GM18520 (cell line): ENCODE measurements at regions not wholly inside any gene's neighbourhood (a gene's known extent, or its start where the extent isn't known, plus 50 kb on each side); places are given as distances from the start of the nearest gene placed in this dataset.

ENCODE experiments used
- ATAC-seq: cut with Tn5 transposase; IDR thresholded peaks from one replicate; pipeline ENCODE4 v1.9.1; 2021; ENCODE audit not compliant: unreplicated experiment

DNA sequence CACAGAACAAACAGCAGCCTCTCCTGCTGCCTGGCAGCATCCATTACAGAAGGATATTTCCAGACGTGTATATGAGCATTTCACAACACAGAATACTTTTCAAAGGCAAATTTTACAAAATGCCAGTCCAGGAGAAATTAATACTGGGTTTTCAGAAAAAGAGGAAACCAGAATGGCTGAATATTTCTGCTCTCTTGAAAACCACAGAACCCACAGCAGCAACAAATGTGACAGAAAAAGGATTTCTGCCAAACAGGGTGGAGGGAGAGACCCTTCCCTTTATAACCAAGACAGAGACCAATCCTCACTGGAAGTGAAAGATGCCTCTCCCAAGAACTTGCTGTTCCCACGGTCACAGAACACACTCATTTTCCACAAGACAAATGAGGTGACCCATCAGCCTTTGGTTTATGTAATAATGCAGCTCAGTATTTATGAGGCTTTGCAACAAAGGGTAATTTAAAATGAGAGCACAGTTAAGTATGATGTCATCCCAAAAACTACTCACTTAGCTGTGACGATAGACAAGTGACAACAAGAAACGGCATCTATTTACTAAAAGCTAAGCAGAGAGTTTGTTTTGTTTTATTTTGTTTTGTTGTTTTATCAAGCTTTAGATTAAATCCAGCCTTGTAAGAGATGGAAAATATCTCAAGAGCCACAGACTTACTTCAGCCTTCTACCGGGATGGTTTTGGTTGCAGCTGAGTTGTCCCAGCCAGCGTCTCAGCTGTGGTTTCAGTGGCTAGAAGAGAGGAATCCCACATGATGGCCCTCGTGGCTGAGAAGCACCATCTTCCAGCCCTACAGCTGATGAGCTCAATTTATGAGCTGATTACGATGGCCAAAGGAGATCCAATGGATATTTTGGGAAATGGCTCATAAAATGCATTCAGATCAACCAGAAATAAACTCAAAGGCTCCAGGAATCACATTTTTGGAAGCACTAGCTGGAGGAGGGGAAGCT, 249.3 kb upstream of the AGAP1 start:
- no peak for ATAC-seq

DNA sequence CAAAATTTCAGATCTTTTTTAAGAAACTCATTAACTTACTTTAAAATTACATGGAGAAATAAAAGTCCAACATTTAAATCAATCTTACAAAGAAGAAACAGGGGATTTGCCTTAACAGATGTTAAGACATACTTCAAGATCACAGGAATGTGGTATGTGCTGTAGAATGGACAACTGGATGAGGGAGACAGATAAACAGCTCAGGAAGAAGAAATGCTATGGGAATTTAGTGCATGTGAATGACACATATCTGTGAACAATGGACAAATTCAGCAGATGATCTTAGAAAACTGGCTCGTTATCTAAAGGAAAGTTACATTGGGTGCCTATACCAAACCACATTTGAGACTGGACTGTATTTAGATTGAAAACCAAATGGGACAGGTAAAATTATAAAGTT, 246.8 kb upstream of the AGAP1 start:
- ATAC-seq = no peak

DNA sequence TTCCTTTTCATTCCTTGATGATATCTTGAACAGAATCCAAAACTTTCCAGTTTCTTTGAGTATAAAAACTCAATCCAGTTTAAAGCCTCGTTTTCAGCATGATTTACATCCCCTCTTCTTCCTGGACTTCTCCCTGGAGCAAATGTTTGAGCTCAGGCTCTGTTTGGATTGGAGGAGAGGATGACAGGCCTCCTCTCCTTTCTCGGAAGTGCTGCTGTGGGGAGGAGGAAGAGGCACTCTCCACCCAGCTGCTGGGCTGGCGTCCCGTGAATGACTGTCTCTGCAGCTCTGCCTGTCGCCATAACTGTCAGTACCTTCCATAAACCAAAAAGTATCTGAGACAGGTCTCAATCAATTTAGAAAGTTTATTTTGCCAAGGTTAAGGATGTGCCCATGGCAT, 238.2 kb upstream of the AGAP1 start:
- ATAC-seq = no peak

DNA sequence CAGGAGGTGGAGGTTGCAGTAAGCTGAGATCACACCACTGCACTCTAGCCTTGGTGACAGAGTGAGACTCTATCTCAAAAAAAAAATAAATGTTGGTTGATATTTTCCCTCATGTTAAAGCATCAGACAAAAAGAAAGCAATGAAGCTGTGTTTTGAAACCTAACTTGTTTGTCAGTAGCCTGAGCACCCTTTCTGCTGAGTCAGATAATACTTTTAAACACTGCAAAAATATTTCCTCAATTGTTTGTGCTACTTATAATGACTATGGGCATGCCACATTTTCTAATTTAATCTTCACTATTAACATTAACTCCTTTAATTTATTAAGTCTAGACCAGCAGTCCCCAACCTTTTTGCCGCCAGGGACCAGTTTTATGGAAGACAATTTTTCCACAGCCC, 236.3 kb upstream of the AGAP1 start:
- ATAC-seq = no peak

DNA sequence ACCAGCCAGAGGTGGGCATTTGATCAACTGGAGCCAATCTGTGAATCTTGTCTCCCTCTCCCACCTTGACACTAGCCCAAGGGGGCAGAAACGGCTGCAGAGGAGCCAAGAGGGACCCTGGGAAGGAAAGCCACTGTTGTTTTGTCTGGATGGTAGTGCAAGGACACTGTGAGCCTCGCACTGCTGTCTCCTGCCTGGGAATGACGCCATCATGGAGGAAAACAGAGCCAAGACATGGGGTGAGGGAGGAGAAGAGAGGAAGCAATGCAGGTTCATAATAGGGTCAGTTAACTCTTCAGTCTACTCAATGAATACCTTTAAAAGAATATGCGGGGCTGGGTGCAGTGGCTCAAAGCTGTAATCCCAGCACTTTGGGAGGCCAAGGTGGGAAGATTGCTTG, 231.1 kb upstream of the AGAP1 start:
- ATAC-seq = no peak

DNA sequence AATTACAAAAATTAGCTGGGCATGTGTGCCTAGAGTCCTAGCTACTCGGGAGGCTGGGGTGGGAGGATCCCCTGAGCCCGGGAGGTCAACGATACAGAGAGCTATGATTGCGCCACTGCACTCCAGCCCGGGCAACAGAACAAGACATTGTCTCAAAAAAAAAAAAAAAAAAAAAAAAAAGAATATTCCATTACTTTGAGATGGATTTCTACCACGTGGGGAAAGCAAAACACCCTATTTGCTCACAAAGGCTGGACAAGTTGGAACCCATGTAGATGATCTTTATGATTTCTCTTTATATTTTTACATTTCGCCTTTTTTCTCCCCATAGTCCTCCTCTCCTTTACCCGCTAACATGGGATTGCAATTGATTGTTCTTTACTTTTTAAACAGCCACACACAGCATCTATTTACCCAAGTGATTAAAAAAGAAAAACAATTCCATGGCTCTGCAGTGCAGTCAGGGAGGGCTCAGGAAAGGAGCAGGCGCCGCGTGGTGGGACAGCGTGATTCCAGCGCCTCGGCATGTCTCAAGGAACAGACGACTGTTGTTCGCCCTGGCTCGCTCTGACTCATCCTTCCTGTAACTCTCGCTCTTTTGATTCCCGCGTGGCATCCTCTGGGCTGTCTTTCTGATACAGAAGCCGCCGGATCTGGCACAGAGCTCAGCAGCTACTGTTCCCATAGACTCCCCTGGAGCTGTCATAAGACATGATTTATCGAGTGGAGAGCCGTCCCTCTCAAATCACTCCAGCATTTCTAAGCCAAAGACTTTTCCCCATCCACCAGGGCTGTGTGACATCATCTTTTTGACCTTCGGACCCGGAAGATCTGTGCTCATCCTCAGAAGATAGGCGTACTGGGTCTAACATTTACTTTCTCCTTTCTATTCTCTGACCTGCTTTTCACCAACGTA, 230.4 kb upstream of the AGAP1 start:
- no peak for ATAC-seq

DNA sequence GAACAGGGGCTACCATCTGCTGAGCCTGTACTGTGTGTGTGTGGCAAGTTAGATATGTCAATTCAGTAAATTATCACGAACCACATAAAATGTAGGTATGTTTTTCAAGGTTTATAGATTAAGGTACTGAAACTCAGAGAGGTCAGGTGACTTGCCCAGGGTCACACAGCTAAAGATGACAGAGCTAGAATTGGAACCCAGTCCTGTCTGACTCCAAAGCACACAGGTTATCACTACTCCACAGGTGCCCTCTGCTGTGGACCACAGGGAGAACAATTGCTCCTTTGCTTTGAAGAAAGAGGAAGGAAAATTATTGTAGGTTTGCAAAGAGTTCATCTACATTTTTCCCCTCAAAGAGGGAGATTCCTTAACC, 229.7 kb upstream of the AGAP1 start:
- no peak for ATAC-seq

DNA sequence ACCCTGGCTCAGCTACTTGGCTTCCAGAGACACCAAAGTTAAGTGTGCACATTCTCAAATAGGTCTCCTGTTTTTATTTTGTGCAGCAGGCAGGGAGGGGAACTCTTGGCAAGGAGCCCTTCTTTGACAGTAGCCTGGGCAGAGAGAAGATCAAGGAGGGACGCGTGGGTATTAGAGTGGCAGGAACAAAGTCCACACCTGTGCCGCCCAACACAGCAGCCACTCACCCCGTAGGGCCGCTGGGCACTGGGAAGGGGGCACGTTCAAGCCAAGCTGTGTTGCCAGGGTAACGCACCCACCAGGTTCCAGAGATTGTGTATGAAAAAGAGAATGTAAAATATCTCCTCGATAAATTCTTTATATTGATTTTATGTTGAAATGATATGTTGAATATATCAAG, 229.3 kb upstream of the AGAP1 start:
- ATAC-seq = no peak

DNA sequence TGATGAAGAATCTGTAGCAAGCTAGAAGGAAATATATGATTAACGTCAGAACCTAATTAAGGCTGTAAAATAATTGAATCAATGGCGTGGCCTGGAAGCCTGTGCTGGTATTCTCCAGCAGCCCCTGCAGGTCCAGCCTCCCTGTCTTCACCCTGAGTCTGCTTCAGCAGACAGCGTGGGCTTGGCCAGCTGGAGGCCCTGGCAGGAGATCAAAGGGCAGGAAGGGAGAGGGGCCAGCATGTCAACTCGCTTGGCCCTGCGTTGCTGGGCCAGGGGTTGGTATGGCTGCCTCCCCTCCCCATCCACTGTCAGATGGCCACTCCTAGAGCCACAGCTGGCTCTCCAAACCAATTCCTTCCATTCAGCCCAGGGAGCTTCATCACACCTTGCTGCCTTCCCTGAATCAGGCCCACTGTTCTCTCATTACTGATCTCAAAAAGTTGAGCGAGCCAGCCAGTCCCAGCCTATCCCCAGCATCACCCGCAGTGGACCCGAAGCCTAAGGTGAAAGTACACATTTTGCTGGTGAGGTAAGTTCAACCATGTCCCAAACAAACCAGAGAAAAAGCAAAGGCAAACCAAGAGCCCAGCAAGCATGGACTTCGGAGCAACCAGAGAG, 228.4 kb upstream of the AGAP1 start:
- no peak for ATAC-seq

DNA sequence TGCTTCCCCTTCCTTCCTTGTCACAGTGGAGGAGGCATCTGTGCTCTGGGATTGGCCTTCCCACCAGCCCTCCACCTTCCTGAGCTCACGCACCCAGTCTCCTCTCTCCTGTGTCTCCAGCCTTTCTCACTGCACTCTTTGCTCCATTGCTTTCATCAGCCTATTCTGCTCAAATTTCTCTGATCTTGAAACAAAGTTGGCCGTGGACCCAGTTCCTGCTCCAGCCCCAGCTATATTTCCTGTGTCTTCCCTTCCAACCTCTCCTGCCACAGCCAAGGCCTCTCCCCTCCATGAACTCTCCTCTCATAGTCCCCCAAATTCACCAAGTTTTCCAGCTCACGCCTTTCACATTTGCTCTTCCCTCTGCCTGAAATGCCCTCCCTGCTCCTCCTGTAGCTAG, 226.6 kb upstream of the AGAP1 start:
- ATAC-seq = no peak

DNA sequence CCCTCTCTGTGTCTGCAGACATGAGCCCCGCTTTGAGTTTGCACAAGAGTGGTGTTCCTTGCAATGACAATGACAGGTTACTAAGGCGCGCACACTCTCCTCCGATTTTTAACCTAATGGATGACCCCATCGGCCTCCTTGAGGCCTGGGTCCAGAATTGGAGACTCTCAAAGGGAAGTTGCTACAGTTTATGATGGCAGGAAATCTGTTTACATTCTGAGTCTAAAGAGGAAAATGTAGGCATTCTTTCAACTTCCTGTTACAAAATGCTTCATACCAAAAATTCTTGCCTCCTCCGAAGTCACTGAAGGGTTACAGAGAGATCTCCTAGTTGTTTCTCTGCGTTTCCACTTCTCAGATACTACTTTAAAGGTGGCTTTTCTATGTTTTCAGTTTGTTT, 225.3 kb upstream of the AGAP1 start:
- no peak for ATAC-seq

DNA sequence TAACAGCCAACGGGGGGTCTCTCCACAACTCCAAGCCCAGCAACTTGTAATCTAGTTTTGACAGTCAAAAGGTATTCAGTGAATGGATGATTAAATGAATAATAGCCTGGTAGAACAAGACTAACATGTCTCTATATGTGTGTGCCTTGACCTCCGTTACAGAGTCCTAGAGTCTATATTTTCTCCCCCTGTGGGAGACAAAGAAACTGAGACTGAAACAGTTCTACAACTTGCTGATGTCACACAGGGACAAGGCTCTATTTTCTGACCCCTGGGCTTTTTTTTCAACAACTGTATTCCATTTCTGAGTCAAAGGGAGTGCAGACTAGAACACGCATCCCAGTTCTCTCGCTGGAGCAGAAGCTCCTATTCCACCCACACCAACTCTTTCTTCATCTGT, 223.6 kb upstream of the AGAP1 start:
- ATAC-seq = no peak

DNA sequence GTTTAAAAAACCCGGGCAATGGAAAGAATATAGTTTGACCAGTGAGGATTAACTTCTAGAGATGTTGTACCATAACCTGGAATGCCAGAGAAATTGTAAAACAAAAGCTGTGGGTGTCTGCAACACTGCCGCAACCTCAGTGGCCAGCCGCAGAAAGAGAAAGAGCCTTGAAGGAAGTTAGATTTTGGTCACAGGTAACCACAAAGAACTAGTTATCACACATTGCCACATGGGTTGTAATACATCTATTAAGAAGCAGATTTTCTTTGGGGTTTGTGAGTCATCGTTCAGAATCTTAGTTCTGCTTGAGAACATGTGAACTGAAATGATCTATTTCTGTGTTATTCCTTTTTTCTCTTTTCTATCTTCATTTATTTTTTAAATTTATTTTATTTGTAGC, 222.9 kb upstream of the AGAP1 start:
- peak; percentile 45 for ATAC-seq

DNA sequence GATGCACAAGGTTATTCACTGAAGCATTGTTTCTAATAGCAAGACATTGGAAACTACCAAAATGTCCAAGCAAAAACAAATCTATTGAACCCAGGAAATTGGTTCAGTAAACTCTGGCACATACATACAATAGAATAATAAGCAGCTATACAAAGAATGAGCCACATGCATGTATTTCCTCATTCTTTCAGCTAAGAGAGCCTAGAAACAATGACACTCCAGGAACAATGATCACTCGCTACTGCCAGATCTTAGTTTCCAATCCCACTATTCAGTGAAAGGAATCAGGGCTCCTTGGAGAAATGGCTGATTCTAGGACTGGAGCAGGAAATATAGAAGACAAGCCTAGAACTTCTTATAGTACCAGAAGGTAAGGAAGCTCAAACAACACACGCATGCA, 221.9 kb upstream of the AGAP1 start:
- no peak for ATAC-seq

DNA sequence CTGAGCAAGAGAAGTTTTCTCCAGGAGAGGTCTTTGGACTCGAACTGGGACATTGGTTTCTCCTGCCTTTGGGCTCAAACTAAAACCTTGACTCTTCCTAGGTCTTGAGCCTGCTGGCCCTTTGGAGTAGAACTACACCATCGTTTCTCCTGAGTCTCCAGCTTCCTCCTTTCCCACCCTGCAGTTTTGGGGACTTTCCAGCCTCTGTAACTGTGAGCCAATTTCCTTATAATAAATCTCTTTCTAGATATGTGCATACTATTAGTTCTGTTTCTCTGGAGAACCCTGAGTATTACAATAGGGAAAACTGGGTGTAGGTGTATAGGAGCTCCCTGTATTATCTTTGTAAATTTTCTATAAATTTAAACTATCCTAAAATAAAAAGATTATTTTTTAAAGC, 219.8 kb upstream of the AGAP1 start:
- no peak for ATAC-seq

DNA sequence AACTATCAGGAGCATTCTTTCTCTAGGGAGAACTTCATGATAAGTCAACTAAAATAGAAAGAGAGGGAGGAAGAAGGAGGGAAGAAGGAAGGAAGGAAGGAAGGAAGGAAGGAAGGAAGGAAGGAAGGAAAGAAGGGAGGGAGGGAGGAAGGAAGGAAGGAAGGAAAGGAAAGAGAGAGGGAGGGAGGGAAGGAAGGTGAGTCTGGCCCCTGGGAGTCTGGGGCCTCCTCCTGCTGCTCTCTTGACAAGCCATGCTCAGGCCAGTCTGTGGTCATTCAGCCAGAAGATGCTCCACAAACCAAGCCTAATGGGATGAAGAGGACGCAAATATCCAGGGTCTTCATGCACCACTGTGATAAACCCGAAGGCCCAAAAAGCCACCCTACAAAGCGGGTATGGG, 216.4 kb upstream of the AGAP1 start:
- ATAC-seq = no peak

DNA sequence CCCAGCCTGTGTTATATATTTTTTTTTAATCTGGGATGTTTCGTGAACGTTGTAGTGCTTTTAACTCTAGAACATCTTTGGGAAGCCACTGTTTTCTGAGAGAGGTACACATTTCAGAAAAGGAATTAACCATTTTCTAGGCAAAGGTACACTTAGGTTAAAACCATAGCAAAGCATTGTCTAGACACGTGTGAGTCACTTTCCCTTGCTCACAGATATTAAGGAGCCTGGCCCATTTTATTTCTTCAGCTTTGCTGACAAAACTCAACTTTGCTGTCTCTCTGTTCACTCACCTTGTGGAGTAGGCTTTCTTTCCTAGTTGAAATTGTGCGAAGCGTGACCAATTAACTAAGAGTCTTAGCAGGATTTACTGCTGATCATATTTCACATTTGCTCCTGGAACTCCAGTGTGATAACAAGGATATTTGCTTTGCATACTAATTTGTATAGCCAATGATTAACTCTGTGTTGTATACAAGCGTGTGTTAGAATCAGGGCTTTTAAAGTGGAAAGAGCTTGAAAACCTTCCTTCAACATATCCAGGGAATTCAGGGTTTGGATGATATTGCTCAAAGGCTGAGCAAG, 215.0 kb upstream of the AGAP1 start:
- ATAC-seq = no peak

DNA sequence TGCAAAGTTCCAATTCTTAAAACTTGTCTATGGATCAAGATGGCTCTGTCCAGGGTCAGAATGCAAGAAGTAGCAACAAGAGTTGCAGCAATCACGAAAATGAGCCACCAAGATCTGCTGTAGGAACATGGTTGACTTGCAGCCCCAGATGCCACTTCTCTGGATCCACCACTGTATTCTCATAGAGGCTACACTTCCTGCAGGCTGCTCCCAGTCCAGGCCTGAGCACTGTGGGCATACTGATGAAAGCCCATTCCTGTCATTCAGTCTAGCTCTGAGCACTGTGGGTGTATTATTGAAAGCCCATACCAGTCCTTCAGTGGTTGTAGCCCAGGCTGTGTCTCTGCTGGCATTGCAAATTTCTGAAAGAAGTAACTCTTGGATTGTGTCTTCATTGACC, 213.9 kb upstream of the AGAP1 start:
- no peak for ATAC-seq

DNA sequence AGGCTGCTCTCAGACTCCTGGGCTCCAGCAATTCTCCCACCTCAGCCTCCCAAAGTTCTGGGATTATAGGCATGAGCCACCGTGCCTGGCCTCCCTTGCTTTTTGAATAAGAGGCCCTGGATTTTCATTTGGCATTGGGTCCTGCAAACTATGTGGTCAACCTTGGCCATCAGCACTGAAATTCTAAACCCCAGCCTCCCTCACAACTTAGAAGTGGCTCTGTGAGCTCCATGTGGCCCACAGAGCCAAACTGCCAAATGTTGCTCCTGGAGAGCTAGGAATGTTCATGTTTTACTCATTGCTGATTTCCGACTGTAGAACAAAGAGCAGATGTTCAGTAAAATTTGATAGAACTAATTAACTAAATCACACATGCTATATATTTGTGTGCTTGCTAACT, 210.6 kb upstream of the AGAP1 start:
- ATAC-seq = no peak

DNA sequence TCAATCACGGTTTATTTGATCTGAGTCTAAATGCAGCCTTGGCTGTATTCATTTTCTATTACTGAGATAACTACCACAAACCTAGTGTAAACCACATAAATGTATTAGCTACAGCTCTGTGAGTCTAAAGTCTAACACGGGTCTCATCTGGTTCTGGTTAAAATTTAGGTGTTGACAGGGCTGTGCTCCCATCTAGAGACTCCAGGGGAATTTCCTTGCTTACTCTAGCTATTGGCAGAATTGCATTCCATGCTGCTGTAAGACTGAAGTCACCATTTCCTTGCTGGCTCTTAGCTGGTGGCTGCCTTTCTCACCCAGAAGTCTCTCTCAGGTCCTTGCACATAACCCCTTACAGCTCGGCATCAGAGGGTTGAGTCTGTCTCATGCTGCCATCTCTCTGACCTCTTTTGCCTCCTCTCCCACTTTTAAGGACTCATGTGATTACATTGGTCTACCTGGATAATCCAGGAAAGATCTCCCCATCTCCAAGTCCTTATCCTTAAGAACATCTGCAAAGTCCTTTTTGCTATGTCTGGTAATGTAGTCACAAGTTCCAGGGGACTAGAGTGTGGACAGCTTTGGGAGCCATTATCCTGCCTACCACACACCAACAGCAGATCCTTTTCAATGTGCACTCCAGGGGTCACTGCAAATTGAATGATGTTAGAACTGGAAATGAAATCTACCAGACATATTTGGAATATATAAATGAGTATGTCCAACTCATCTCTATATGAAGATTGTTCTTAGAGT, 207.0 kb upstream of the AGAP1 start:
- ATAC-seq = no peak

DNA sequence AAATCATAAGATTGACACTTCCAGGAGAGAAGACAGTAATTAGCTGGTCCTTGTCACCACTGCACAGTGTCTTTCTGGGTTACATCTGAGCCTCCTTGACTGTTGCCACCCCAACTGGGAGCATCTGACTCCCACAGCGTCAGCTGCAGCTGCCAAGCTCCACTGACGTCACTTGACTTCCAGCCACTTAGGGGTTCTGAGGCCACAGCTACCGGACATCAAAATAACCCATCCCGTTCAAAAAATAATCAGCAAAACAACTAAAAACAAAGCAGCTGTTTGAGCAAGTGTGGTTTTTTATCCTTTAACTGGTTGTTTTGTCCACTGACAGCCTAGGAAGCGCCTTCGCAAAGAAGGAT, 206.5 kb upstream of the AGAP1 start:
- no peak for ATAC-seq
